HS-5 (cell line): ENCODE measurements at regions not wholly inside any gene's neighbourhood (a gene's known extent, or its start where the extent isn't known, plus 50 kb on each side); places are given as distances from the start of the nearest gene placed in this dataset.
"Not testable (repeated sequence)": the region's sequence is repeated elsewhere in the genome, so short reads cannot be mapped to it uniquely, and the experiment has no call there.

ENCODE experiments used
- DNase-seq: peaks from one replicate; pipeline ENCODE4 v3.0.0-alpha.2; 2012; ENCODE audit warnings: low read depth

DNA sequence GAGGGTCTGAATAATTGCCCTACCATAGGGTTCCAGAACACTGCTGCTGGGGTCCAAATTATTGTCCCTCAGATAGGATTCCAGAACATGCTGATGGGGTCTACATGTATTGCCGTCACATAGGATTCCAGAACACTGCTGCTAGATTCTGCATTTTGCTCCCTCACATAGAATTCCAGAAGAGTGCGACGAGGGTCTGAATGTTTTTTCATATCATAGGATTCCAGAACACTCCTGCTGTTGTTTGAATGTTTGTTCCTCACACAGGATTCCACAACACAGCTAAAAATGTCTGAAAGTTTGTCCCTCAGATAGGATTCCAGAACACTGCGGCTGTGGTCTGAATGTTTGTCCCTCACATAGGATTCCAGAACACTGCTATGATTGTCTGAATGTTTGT, 198.1 kb downstream of the FOXD4L6 start:
- DNase-seq: not testable (repeated sequence)

DNA sequence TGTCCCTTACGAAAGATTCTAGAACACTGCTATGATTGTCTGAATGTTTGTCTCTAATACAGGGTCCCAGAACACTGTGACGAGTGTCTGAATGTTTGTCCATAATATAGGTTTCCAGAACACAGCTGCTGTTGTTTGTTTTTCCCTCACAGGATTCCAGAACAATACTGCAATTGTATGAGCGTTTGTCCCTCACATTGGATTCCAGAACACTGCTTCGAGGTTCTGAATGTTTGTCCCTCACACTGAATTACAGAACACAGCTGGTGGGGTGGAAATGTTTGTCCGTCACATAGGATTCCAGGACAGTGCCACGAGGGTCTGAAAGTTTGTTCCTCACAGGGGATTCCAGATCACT, 199.0 kb downstream of the FOXD4L6 start:
- DNase-seq: not testable (repeated sequence)

- no peak for DNase-seq
Measured at GRCh38 chr9:40928803-40929487, 199.5 kb downstream of the FOXD4L6 start.

- no peak for DNase-seq
Measured at GRCh38 chr9:40927851-40928802, 200.4 kb downstream of the FOXD4L6 start.

DNA sequence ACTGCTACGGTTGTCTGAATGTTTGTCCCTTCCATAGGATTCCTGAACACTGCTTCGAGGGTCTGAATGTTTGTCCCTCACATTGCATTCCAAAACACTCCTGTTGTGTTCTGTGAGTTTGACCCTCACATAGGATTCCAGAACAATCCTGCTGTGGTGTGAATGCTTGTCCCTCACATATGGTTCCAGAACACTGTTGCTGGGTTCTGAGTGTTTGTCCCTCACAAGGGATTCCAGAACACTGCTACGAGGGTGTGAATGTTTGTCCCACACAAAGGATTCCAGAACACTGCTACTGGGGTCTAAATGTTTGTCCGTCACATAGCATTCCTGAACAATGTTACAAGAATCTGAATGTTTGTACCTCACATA, 201.2 kb downstream of the FOXD4L6 start:
- no peak for DNase-seq

GRCh38 chr9:40926404-40927259, 201.8 kb downstream of the FOXD4L6 start:
- DNase-seq: no peak

DNA sequence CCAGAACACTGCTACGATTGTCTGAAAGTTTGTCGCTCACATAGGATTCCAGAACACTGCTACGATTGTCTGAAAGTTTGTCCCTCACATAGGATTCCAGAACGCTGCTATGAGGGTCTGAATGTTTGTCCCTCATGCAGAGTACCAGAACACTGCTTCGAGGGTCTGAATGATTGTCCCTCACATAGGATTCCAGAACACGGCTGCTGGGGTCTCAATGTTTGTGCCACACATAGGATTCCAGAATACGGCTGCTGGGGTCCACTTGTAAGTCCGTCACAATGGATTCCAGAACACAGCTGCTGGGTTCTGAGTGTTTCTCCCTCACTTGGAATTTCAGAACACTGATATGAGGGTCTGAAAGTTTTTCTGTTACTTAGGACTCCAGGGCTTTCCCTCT, 203.3 kb downstream of the FOXD4L6 start:
- DNase-seq: no peak

DNA sequence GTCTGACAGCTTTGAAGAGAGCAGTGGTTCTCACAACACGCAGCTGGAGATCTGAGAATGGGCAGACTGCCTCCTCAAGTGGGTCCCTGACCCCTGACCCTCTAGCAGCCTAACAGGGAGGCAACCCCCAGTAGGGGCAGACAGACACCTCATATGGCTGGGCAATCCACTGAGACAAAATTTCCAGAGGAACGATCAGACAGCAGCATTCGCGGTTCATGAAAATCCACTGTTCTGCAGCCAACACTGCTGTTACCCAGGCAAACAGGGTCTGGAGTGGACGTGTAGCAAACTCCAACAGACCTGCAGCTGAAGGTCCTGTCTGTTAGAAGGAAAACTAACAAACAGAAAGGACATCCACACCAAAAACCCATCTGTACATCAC, 212.1 kb downstream of the FOXD4L6 start:
- DNase-seq: not testable (repeated sequence)

DNA sequence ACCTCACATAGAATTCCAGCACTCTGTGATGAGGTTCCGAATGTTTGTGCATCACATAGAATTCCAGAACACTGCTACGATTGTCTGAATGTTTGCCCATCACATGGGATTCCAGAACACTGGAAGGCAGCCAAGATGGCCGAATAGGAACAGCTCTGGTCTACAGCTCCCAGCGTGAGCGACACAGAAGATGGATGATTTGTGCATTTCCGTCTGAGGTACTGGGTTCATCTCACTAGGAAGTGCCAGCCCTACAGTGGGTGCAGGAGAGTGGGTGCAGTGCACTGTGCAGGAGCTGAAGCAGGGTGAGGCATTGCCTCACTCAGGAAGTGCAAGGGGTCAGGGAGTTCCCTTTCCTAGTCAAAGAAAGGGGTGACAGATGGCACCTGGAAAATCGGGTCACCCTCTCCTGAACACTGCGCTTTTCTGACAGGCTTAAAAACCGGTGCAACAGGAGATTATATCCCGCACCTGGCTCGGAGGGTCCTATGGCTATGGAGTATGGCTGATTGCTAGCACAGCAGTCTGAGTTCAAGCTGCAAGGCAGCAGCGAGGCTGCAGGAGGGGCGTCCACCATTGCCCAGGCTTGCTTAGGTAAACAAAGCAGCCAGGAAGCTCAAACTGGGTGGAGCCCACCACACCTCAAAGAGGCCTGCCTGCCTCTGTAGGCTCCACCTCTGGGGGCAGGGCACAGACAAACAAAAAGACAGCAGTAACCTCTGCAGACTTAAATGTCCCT, 212.7 kb downstream of the FOXD4L6 start:
- DNase-seq: not testable (repeated sequence)

DNA sequence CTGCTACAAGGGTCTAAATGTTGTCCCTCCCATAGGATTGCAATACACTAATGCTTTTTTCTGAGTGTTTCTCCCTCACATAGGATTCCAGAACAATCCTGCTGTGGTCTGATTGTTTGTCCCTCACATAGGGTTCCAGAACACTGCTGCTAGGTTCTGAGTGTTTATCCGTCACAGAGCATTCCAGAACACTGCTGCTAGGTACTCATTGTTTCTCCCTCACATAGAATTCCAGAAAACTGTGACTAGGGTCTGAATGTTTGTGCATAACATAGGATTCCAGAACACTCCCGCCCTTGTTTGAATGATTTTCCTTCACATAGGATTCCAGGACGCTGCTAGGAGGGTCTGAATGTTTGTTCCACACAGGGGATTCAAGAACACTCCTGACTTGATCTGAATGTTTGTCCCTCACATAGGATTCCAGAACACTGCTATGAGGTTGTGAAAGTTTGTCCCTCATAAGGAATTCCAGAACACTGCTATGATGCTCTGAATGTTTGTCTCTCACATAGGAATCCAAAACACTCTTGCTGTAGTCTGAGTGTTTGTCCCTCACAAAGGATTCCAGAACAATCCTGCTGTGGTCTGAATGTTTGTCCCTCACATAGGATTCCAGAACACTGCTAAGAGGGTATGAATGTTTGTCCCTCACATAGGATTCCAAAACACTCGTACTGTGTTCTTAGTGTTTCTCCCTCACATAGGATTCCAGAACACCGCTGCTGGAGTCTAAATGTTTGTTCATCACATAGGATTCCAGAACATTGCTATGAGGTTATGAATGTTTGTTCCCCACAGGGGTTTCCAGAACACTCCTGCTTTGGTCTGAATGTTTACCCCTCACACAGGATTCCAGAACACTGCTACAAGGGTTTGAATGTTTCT, 213.5 kb downstream of the FOXD4L6 start:
- no peak for DNase-seq

DNA sequence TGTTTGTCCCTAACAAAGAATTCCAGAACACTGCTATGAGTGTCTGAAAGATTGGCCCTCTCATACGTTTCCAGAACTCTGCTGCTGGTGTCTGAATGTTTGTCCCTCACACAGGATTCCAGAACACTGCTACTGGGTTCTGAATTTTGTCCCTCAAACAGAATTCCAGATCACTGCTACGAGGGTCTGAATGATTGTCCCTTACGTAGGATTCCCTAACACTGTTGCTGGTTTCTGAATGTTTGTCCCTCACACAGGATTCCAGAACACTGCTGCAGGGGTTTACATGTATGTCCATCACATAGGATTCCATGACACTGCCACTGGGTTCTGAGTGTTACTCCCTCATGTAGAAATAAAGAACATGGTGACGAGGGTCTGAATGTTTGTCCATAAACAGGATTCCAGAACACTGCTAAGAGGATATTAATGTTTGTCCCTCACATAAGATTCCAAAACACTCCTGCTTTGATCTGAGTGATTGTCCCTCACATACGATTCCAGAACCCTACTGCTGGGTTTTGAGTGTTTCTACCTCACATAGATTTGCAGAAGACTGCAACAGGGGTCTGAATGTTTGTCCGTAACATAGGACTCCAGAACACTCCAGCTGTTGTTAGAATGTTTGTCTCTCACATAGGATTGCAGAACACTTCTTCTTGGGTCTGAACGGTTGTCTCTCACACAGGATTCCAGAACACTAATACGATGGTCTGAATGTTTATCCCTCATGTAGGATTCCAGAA, 214.4 kb downstream of the FOXD4L6 start:
- no peak for DNase-seq

DNA sequence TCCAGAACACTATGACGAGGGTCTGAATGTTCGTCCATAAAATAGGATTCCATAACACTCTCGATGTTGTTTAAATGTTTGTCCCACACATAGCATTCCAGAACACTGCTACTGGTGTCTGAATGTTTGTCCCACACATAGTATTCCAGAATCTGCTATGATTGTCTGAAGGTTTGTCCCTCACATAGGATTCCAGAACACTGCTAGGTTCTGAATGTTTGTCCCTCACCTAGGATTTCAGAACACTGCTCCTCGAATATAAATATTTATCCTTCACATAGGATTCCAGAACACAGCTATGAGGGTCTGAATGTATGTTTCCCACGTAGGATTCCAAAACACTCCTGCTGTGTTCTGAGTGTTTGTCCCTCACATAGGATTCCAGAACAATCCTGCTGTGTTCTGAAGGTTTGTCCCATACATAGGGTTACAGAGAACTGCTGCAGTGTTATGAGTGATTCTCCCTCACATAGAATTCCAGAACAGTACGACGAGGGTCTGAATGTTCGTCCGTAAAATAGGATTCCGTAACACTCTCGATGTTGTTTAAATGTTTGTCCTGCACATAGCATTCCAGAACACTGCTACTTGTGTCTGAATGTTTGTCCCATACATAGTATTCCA, 215.3 kb downstream of the FOXD4L6 start:
- DNase-seq: no peak

DNA sequence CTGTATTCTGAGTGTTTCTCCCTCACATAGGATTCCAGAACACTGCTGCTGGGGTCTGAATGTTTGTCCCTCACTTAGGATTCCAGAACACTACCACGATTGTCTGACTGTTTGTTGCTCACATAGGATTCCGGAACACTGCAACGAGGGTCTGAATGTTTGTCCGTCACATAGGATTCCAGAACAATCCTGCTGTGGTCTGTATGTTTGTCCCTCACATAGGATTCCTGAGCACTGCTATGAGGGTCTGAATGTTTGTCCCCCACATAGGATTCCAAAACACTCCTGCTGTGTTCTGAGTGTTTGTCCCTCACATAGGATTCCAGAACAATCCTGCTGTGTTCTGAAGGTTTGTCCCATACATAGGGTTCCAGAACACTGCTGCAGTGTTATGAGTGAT, 215.8 kb downstream of the FOXD4L6 start:
- not testable (repeated sequence) for DNase-seq

- DNase-seq: no peak
Measured at GRCh38 chr9:40911647-40912046, 216.8 kb downstream of the FOXD4L6 start.

DNA sequence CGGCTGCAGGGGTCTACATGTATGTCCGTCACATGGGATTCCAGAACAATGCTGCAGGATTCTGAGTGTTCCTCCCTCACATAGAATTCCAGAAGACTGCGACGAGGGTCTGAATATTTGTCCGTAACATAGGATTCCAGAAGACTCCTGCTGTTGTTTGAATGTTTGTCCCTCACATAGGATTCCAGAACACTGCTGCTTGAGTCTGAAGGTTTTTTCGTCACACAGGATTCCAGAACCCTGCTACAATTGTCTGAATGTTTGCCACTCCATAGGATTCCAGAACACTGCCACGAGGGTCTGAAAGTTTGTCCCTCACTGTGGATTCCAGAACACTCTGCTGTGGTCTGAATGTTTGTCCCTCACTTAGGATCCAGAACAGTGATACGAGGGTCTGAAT, 217.5 kb downstream of the FOXD4L6 start:
- not testable (repeated sequence) for DNase-seq

- DNase-seq: no peak
Measured at GRCh38 chr9:40909821-40910220, 218.7 kb downstream of the FOXD4L6 start.

DNA sequence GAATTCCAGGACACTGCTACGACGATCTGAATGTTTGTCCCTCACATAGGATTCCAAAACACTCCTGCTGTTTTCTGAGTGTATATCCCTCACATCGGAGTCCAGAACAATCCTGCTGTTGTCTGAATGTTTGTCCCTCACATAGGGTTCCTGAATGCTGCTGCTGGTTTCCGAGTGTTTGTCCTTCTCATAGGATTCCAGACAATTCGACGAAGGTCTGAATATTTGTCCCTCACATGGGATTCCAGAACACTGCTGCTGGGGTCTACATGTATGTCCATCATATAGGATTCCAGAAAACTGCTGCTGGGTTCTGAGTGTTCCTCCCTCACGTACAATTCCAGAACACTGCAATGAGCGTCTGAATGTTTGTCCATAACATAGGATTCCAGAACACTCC, 219.4 kb downstream of the FOXD4L6 start:
- not testable (repeated sequence) for DNase-seq

DNA sequence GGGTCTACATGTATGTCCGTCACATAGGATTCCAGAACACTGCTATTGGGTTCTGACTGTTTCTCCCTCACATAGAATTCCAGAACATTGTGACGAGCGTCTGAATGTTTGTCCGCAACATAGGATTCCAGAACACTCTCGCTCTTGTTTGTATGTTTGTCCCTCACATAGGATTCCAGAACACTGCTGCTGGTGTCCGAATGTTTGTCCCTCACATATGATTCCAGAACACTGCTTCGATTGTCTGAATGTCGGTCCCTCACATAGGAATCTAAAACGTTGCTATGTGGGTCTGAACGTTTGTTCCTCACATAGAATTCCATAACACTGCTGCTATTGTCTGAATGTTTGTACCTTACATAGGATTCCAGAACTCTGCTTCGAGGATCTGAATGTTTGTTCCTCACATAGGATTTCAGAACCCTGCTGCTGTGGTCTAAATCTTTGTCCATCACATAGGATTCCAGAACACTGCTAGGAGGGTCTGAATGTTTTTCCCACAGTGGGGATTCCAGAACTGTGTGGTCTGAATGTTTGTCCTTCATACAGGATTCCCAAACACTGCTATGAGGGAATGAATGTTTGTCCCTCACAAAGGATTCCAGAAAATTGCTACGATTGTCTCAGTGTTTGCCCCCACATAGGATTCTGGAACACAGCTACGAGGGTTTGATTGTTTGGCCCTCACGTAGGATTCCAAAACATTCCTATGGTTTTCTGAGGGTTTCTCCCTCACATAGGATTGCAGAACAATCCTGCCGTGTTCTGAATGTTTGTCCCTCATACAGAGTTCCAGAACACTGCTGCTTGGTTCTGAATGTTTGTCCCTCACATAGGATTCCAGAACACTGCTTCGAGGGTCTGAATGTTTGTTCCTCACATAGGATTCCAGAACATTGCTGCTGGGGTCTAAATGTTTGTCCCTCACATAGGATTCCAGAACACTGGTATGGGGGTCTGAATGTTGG, 220.5 kb downstream of the FOXD4L6 start:
- no peak for DNase-seq
